ENCODE measurements at regions not wholly inside any gene's neighbourhood (a gene's known extent, or its start where the extent isn't known, plus 50 kb on each side); places are given as distances from the start of the nearest gene placed in this dataset.

GRCh38 chr6:170057961-170058877, 232.7 kb downstream of the DLL1 start:
- TF ChIP-seq, protein P1, sequence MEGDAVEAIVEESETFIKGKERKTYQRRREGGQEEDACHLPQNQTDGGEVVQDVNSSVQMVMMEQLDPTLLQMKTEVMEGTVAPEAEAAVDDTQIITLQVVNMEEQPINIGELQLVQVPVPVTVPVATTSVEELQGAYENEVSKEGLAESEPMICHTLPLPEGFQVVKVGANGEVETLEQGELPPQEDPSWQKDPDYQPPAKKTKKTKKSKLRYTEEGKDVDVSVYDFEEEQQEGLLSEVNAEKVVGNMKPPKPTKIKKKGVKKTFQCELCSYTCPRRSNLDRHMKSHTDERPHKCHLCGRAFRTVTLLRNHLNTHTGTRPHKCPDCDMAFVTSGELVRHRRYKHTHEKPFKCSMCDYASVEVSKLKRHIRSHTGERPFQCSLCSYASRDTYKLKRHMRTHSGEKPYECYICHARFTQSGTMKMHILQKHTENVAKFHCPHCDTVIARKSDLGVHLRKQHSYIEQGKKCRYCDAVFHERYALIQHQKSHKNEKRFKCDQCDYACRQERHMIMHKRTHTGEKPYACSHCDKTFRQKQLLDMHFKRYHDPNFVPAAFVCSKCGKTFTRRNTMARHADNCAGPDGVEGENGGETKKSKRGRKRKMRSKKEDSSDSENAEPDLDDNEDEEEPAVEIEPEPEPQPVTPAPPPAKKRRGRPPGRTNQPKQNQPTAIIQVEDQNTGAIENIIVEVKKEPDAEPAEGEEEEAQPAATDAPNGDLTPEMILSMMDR (IDR thresholded peaks at IDR 0.05), result no peak
- TF ChIP-seq POLR2A (IDR thresholded peaks at IDR 0.05), result no peak

Measured in body of pancreas (tissue), 4 donors.